NCI-H187 treated with DMSO at 0.1 percent for 48 hours (cell line): ENCODE measurements at regions not wholly inside any gene's neighbourhood (a gene's known extent, or its start where the extent isn't known, plus 50 kb on each side); places are given as distances from the start of the nearest gene placed in this dataset.
"Not testable (repeated sequence)": the region's sequence is repeated elsewhere in the genome, so short reads cannot be mapped to it uniquely, and the experiment has no call there.

ENCODE experiments used
- DNase-seq: peaks from one replicate; lab custom pipeline; 2025; lab: John Stamatoyannopoulos, UW

DNA sequence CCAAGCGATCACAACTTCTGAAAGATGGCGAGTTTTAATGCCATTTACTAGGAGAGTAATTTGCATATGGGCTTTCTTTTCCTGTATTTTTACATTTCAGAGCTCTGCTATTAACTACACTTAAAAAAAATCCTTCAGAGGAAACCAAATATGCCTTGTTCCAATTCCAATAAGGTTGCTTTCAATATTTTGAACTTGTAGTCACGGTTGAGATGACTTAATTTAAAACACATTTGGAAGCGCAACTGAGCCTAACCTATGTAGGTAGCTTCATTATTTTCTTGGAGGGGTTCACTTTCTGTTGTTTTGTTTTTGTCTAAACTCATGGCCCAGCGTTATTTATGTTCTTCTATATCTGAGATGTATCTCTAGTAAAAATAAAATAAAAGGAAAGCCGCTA is 93.4 kb downstream of the BLID start:
- DNase-seq = no peak

- no peak for DNase-seq
These were observed 95.1 kb downstream of the BLID start for GRCh38 chr11:122020902-122021301.

GRCh38 chr11:122019908-122020694 is 95.9 kb downstream of the BLID start:
- DNase-seq = no peak

- DNase-seq = no peak
These were observed 108.4 kb downstream of the BLID start for GRCh38 chr11:122007601-122008071.

- no peak for DNase-seq
These were observed 111.6 kb downstream of the BLID start for GRCh38 chr11:122004446-122004845.

DNA sequence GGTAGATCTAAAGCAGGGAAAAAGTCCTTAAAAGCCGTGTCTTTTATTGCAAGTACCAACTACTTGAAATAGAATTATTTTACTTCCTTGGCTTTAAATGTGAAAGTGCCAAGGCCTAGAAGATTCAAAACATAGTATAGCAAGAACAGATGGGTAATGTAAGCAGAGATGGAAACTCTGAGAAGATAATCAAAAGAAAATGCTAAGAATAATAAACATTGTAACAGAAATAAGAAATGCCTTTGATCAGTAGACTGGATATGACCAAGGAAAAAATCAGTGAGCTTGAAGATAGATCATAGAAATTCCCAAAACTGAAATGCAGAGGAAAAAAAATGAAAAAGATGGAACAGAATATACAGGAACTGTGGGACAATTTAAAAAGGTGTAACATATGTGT is 113.1 kb downstream of the BLID start:
- no peak for DNase-seq

DNA sequence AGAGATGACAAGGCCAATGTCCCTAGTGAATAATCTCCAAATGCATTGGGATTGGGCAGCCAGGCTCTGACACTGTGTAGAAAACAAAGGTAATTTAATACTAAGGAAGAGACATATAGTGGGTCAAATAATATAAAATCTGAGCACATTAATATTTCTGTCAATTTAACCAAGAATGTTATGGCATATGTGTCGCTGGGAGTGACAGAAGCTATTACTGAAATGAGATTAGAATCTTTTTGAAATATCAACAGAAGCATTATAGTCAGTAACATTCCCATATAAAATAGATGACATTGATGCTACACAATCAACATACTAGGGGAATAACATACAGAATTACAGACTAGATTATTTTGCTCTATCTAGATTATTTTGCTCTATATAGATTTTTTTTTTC is 114.0 kb downstream of the BLID start:
- DNase-seq = no peak

- no peak for DNase-seq
These were observed 116.4 kb downstream of the BLID start for GRCh38 chr11:121999651-122000050.

- no peak for DNase-seq
These were observed 119.4 kb downstream of the BLID start for GRCh38 chr11:121996574-121996973.

DNA sequence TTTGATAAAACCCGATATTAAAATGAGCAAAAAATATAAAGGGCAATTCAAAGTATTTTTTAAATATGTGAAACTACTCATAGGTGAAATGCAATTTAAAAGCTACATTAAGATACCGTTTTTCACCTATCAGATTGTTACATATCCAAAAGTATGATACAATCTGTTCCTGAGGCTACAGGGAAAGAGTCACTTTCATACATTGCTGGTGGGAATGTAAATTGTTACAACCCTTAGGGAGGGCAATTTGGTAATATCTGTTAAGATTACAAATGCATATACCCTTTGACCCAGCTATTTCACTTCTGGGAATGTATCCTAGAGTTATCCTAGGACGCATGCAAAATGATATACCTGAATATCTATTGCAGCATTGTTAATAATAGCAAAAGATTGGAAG is 132.1 kb downstream of the BLID start:
- DNase-seq = no peak

- not testable (repeated sequence) for DNase-seq
These were observed 138.1 kb downstream of the BLID start for GRCh38 chr11:121977914-121978313.

DNA sequence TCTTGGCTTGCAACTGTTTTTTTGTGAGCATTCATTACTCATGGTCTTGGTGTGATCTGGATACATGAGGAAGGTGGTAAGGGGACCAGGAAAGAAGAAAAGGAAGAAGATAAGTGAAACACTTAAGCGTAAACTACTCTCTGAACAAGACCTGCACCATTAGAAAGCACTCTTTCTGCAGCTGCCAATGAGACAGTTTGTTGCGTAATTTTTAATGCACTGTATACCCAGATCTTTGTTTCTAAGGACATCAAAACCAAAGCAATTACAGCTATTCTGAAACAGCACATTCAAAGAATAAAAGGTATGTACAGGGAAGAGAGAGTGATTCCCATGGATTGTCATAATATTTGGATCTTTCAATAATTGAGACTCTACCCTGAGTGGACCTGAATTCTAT is 147.4 kb downstream of the BLID start:
- no peak for DNase-seq

DNA sequence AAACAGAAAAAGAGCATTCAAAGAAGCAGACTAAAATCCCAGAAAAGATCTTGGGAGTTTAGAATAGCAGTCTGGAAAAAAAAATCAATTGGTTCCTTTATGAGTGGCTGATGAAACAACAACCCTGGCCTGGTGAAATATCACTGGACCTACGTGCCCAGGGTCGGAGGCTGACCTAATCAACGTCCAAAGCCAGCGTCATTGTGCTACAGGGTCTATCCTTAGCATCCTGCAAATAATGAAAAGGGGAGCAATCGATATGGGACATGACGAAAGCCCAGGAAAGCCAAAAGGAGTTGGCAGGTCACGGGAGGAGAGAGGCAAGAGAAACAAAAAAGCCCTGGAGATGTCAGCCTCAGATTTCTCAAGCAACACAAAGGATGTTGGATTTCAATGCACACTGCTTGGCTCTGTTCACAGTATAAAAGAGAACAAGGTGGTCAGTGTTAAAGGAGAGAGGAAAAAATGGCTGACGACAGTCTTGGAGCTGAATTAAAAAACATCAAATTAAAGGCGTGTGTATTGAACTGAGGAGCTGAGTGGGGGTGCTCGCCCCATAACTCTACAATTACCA is 148.8 kb downstream of the BLID start:
- no peak for DNase-seq

DNA sequence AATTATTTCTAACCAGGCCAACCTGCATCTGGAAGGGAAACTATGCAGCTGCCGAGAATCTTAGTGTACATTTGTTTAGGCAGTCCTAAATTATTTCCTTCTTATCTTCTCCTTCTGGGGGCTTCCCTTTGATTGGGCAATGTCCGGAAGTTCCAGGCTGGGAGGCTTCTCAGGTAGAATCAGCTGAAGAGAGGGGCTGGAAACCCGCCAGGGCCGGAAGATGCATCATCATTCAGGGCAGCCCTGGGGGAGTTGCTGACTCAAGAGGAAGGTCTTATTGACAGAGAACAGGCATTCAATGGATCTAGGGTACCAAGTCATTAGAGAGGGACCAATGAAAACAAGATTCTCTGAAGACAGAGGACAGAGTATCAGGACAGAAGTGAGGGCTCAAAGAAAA is 150.7 kb downstream of the BLID start:
- DNase-seq = no peak

DNA sequence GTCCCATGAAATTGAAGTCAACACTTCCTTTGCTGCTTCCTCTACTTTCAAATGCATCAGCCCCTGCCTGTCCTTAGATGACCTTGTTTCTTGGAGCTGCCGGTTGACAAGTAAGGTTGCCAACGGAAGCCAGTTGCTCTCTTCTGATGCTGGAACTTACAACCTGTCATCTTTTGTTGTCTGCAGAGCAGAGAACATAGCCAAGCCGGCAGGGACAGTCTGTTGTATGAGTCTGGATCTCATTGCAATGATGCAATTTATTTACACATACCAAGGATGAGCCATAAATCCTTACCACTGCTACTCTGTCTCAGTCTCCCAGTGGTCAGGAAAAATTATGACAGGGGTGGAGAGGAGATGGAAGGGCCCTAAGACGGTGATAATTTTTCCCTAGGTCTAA is 151.4 kb downstream of the BLID start:
- DNase-seq = no peak

DNA sequence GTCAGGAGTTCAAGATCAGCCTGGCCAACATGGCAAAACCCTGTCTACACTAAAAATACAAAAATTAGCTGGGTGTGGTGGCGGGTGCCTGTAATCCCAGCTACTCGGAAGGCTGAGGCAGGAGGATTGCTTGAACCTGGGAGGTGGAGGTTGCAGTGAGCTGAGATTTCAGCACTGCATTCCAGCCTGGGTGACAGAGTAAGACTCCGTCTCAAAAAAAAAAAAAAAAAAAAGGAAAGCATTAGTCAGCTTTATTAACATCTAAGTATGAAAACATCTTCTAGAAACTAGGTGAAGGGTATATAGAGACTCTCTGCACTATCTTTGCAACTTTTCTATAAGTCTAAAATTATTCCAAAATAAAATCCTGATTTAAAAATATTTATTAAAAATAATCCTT is 152.2 kb downstream of the BLID start:
- DNase-seq = not testable (repeated sequence)

GRCh38 chr11:121961321-121961801 is 154.7 kb downstream of the BLID start:
- DNase-seq = no peak

GRCh38 chr11:121958971-121959325 is 157.1 kb downstream of the BLID start:
- DNase-seq = no peak

DNA sequence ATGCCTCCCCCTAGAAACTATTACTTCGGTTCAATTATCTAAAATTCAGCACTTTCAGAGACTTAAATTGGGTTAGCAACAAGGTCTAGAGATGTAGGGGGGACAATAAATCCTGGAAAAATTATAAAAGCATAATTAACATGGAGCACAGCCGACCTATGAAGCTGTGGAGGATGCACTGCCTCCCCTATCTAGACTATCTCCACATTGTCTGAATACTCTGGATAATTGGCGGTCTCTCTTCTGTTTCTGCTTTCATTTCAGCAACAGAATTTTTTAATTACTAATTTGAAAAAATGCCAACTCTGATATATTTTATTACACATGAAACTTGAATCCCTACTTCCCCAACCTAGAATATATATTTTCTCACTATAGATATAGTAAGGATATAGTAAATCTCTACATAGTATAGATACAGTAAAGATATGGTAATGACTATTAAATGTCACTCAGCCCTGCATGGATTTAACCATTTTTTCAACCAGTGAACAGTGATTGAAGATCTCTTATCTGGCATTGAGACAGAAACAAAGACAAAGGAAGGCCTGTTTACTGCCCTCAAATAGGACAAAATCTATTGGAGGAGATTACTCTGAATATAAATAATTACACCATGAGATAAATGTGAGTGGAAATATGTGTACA is 157.6 kb downstream of the BLID start:
- no peak for DNase-seq

GRCh38 chr11:121953122-121953521 is 162.9 kb downstream of the BLID start:
- no peak for DNase-seq

DNA sequence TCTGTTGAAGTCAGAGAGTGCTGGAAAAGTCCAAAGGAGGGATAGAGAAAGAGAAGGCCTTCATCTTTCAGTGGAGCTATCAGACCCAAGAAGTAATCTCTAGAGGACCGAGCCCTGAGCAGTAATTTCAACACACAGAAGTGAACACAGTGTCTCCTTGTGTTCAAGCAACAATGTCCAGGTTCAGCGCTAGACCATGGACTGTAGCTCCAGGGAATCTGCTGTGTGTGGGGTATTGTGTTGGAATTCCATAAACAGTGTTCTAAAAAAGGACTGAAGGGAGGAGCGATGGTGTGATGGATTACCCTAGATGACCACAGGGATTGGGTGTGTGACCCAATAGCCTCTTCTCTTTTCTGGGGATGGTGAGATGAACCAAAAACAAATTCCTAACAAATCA is 165.9 kb downstream of the BLID start:
- no peak for DNase-seq

DNA sequence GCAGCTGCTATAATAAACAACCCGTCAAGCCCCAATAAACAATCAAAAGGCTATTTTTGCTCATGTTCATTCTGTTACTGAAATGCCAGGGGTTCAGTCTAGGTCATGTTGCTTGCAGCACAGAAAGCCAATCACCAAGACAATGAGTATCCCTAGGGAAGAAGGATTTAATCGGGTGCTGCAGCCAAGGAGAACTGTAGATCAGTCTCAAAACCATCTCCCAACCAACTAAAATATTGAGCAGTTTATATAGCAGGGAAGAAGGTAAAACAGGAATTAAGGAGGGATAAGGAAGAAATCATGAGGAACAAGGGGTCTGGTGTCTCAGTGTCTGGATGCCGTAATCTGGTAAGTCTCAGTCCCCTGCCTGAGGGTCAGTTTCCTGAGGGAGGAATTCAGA is 169.5 kb downstream of the BLID start:
- no peak for DNase-seq

DNA sequence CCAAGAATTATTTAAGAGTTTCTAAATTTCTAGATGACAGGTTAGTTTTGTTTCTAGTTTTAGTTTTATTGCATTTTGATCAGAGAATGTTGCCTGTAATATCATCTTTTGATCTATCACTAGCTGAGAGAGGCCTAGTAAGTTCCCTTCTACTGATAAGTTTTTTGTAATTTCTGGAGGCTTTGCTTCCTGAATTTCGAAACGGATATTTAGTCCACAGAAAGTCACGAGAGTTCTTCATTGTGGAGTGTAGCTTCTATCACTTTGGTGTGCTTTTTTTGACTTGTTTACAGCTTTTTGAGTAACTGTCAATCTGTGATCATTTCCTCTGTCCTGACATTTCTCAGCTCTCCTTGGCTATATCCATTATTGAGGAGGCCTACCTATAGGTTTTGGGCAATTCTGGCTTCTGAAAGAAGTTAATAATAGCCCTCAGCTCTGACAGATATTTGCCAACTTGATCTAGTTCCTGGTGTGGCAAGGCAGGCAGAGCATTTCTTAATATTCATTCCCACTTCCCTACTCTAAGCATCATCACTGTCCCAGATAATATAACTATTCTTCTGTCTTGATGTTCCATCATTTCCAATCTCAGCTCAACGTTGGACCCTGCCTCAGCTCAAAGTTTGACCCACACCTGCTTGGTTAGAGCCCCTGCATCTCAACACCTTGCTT is 171.3 kb downstream of the BLID start:
- no peak for DNase-seq
